ACC112 (cell line): ENCODE measurements at regions not wholly inside any gene's neighbourhood (a gene's known extent, or its start where the extent isn't known, plus 50 kb on each side); places are given as distances from the start of the nearest gene placed in this dataset.

Experiments
- H2AFZ ChIP-seq: fragments of 200-600 bp; sonication (generic); one replicate; pipeline ENCODE4 v1.6.0; 2017; ENCODE audit warnings: antibody characterized with exemption, low read length; ENCODE audit not compliant: unreplicated experiment
- H3K27ac ChIP-seq: fragments of 200-600 bp; sonication (generic); 2 replicates; pipeline ENCODE4 v1.5.1; 2014; ENCODE audit warnings: low read depth, mild to moderate bottlenecking, antibody characterized with exemption, low read length, moderate library complexity
- H3K27me3 ChIP-seq: fragments of 200-600 bp; sonication (generic); 2 replicates; pipeline ENCODE4 v1.6.1; 2014; ENCODE audit warnings: mild to moderate bottlenecking, antibody characterized with exemption, low read length, moderate library complexity, mixed read lengths; ENCODE audit not compliant: insufficient read depth
- H3K36me3 ChIP-seq: fragments of 200-600 bp; sonication (generic); 2 replicates; pipeline ENCODE4 v1.6.1; 2016; ENCODE audit warnings: mild to moderate bottlenecking, antibody characterized with exemption, low read length, moderate library complexity, mixed read lengths; ENCODE audit not compliant: insufficient read depth
- H3K4me1 ChIP-seq: fragments of 200-600 bp; sonication (generic); one replicate; pipeline ENCODE4 v1.6.1; 2016; ENCODE audit warnings: low read length, mixed read lengths; ENCODE audit not compliant: insufficient read depth, unreplicated experiment, control insufficient read depth
- H3K4me3 ChIP-seq: fragments of 200-600 bp; sonication (generic); 2 replicates; pipeline ENCODE4 v1.5.1; 2014; ENCODE audit warnings: mild to moderate bottlenecking, low read depth, low read length
- H3K79me2 ChIP-seq: fragments of 200-600 bp; sonication (generic); one replicate; pipeline ENCODE4 v1.6.0; 2016; ENCODE audit warnings: low read length; ENCODE audit not compliant: control insufficient read depth, unreplicated experiment, insufficient read depth

DNA sequence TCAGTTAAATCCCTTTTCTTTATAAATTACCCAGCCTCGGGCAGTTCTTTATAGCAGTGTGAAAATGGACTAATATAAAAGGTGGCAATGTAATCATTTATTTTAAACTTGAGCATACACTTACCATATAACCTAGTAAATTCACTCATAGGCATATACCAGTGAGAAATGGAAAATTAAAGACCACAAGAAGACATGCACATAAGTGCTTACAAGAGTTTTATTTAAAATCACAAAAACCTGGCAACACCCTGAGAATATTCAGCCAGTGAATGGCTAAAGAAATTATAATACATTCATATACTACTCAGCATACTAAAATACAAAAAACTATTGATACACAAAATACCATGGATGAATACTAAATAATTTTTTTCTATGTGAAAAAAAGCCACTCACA, 1017.5 kb upstream of the TMEM132C start:
- peaks cover 21% of the 10 kb centered on the region for H3K4me1 ChIP-seq
- no peak overlapping the region for H3K27ac ChIP-seq
- H3K4me3 ChIP-seq: no peak overlapping the region
- no peaks in the 10 kb centered on the region for H3K79me2 ChIP-seq
- H2AFZ ChIP-seq: no peak overlapping the region
- no peaks in the 10 kb centered on the region for H3K27me3 ChIP-seq
- H3K36me3 ChIP-seq: no peaks in the 10 kb centered on the region

DNA sequence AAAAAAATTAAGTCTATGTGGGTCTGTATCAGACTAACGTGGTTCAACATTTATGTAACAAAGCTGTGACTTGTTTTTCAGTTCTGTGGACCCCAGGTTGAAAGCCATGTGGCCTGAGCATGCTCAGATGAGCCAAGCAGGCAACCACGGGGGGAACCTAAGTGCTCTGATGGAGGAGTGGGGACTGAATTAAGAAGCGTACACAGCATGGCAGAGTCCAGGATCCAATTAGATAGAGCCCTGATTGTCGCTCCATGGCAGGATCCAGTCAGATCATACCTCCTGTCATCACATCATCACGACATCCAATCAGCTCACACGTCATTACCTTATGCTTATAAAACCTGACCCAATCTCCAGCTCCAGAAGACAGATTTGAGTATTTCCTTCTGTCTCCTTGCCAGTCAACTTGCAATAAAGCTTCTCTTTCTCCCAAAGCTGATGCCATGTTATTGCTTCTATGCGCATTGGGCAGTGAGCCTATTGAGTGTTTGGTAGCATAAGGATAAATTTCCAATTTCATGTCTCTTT, 1013.1 kb upstream of the TMEM132C start:
- no peak overlapping the region for H2AFZ ChIP-seq
- H3K79me2 ChIP-seq: no peaks in the 10 kb centered on the region
- H3K4me1 ChIP-seq: peaks cover 14% of the 10 kb centered on the region
- no peak overlapping the region for H3K4me3 ChIP-seq
- H3K27me3 ChIP-seq: no peaks in the 10 kb centered on the region
- no peaks in the 10 kb centered on the region for H3K36me3 ChIP-seq
- no peak overlapping the region for H3K27ac ChIP-seq

DNA sequence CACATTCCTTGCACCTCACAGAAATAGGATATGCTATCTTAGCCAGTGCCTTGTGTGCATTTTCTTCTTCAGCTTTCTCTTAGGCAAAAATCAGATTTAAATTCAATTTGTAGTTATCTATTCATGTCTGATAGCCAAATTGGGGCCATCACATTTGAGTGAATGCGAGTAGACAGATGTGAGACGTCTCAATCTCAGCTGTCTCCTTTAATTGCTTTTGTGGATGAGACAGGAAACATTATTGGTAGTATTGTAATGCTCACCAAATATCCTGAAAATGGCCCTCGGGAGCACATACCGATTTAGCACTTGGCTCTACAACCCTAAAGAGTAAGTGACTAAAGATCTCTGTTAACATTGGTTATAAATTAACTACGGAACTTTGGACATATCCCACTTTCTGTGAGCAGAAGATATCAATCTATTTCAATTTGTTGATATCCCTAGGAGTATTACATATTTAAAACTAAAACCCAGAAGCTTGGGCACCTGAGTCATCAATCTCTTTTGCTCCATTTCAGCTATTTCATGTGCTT, 1012.5 kb upstream of the TMEM132C start:
- H3K4me3 ChIP-seq: no peak overlapping the region
- no peaks in the 10 kb centered on the region for H3K36me3 ChIP-seq
- peaks cover 14% of the 10 kb centered on the region for H3K4me1 ChIP-seq
- no peak overlapping the region for H2AFZ ChIP-seq
- no peaks in the 10 kb centered on the region for H3K27me3 ChIP-seq
- no peak overlapping the region for H3K27ac ChIP-seq
- no peaks in the 10 kb centered on the region for H3K79me2 ChIP-seq

DNA sequence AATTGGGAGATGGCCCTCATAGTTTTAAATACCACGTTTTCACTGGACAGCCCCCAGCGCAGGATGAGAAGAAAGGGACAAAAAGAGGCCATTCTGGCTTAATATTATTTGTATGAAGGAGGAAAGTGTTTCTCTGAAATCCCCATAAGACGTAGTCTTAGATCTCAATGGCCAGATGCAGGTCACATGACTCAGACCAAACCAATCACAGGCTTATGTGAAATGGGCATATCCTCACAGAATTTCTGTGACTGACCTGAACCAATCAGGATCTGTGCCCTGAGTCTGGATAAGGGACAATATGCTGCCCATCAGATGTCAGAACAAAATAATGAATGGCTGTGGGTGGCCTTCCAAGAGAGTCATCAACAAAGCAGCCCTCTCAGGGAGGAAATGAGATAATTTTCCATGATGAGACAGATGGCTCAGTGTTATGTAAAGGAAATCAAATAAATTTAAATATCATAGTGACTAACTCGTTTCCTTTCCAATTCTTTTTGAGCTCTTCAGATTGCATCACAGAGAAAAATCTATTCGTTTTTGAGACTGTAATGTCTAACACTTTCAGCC, 1009.5 kb upstream of the TMEM132C start:
- Histone ChIP-seq H2AFZ (no peak overlapping the region), H3K36me3 (no peaks in the 10 kb centered on the region), H3K27me3 (no peaks in the 10 kb centered on the region), H3K79me2 (no peaks in the 10 kb centered on the region), H3K4me3 (no peak overlapping the region), H3K4me1 (peaks cover 15% of the 10 kb centered on the region), H3K27ac (peak overlapping the region; percentile 85)

DNA sequence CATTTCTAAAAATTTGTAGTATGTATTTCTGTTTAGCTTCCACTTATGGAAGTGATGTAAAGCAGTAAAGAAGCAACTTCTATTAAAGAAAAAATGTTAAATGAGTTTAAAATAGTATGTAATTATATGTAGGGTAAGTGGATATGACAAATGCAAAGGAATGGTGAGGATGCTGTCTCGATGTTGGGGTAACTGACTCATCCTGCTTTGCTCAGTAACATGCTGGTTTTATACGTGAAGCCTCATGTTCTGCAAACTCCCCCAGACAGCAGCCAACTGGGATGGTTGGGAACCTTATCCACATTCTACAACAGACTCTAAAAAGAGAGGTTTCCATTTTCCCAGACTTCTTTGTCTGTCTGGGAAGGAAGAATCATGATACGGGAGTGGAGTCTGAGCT, 1006.4 kb upstream of the TMEM132C start:
- no peak overlapping the region for H3K27ac ChIP-seq
- H3K27me3 ChIP-seq: no peaks in the 10 kb centered on the region
- no peaks in the 10 kb centered on the region for H3K79me2 ChIP-seq
- H3K4me3 ChIP-seq: no peak overlapping the region
- peaks cover 18% of the 10 kb centered on the region for H3K4me1 ChIP-seq
- H3K36me3 ChIP-seq: peaks cover 2% of the 10 kb centered on the region; the same call in 1 of the 2 replicates
- no peak overlapping the region for H2AFZ ChIP-seq

DNA sequence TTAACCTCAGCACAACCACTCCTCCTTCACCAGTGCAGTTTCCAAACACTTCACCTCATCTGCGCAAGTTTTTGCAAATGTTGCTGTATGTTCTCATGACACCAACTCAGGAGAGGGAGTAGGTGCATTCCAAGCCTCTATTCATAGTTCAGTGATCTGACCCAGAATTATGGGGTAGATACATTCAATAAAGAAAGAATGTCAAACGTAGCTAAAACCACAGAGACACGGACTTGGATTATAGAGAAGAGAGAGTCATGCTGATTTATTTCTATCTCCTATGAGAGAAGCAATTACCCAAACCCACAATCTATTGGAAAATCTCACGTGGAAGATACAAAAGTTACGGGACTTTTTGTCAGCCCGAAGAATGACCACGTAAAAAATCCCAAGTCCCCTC, 1006.0 kb upstream of the TMEM132C start:
- Histone ChIP-seq H3K79me2 (no peaks in the 10 kb centered on the region), H3K27me3 (no peaks in the 10 kb centered on the region), H3K4me3 (no peak overlapping the region), H3K4me1 (peaks cover 18% of the 10 kb centered on the region), H3K36me3 (peaks cover 2% of the 10 kb centered on the region; the same call in 1 of the 2 replicates), H2AFZ (no peak overlapping the region), H3K27ac (no peak overlapping the region)

DNA sequence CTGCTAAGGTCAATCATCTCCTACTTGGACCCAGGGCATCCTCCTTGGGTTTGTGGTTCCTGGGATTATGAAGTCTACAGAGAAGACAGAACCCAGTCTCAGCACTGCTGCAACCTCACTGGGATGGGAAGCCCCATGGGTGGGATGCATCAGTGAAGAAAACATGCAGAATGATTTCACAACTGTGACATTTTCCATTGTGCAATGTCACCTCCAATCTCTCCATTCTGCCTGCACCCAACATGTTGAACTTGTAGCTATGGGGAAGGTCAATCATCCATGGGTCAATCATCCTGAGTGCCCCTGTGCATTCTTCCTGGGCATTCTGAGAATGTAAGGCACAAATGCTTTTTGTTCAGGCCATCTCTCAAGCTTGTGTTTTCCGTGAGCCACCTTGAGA, 1004.4 kb upstream of the TMEM132C start:
- peaks cover 2% of the 10 kb centered on the region; the same call in 1 of the 2 replicates for H3K36me3 ChIP-seq
- no peak overlapping the region for H2AFZ ChIP-seq
- no peaks in the 10 kb centered on the region for H3K27me3 ChIP-seq
- peaks cover 12% of the 10 kb centered on the region for H3K4me1 ChIP-seq
- no peak overlapping the region for H3K4me3 ChIP-seq
- no peaks in the 10 kb centered on the region for H3K79me2 ChIP-seq
- no peak overlapping the region for H3K27ac ChIP-seq

DNA sequence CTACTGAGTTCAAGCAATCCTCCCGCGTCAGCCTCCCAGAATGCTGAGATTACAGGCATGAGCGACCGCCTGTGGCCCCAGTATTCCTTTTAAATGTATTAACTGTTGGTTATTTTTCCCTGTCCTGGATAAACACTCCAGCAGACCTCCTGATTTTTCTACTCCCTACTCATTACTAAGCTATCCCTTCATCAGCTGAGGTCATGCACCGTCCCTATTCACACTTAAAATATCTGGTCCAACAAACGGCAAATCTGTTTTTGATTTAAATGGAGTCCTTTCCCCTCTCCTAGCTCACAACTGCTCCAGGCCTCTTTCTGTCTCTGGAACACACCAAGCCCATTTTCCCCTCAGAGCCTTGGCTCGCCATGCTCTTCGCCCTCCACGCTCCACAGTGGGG, 1003.3 kb upstream of the TMEM132C start:
- Histone ChIP-seq H3K27ac (no peak overlapping the region), H2AFZ (no peak overlapping the region), H3K79me2 (no peaks in the 10 kb centered on the region), H3K27me3 (no peaks in the 10 kb centered on the region), H3K4me1 (peaks cover 4% of the 10 kb centered on the region), H3K36me3 (peaks cover 2% of the 10 kb centered on the region; the same call in 1 of the 2 replicates), H3K4me3 (no peak overlapping the region)

DNA sequence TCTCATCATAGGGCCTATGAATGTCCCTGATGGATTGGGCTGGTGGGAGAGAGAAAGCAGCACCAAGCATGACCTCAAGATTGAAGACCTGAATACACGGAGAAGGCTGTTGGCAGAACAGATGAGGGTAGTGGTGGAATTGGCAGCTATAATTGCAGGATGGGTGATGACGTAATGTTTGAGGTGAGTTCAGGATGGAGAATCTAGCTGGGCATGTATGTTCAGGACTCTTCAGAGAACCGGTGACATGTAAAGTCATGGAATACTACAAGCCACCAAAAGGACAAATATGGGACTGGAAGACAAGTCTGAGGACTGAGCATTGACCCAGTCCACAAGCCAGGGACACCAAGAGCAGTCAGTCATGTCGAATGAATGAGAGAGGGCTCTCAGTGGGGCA, 999.8 kb upstream of the TMEM132C start:
- no peak overlapping the region for H3K4me3 ChIP-seq
- peaks cover 18% of the 10 kb centered on the region for H3K4me1 ChIP-seq
- H3K79me2 ChIP-seq: no peaks in the 10 kb centered on the region
- no peak overlapping the region for H2AFZ ChIP-seq
- peaks cover 2% of the 10 kb centered on the region; the same call in 1 of the 2 replicates for H3K36me3 ChIP-seq
- H3K27me3 ChIP-seq: no peaks in the 10 kb centered on the region
- H3K27ac ChIP-seq: no peak overlapping the region

DNA sequence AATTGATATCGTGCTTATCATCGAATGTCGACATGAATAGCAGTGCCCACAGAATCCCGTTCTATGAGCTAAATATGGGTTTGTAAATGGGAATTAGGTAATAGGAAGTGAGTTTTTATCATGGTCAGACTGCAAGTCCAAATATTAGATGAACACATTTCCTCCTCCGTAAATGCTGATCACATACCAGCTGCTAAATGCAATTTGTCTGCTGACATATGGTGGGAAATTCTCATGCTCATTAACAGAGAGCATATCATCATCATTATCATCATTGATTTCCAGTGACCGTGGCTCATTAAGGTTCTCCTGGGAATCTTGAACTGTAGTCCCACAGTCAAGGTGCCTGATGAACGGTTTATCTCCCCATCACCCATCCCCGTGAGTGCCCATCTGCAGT, 998.8 kb upstream of the TMEM132C start:
- Histone ChIP-seq H3K27me3 (no peaks in the 10 kb centered on the region), H3K4me1 (peaks cover 25% of the 10 kb centered on the region), H3K4me3 (no peak overlapping the region), H3K79me2 (no peaks in the 10 kb centered on the region), H3K36me3 (0 out of 2 replicates have a peak, but pooled peaks cover 2% of the 10 kb centered on the region), H3K27ac (peak overlapping the region; percentile 73; the same call in 1 of the 2 replicates), H2AFZ (no peak overlapping the region)
